GM12864 (cell line): ENCODE measurements at regions not wholly inside any gene's neighbourhood (a gene's known extent, or its start where the extent isn't known, plus 50 kb on each side); places are given as distances from the start of the nearest gene placed in this dataset.

Experiments
- DNase-seq: peaks from one replicate; pipeline ENCODE4 v3.0.0-alpha.2; 2011; ENCODE audit warnings: low read depth
- H3K4me3 ChIP-seq: 2 replicates; pipeline ENCODE4 v1.5.1; 2011; ENCODE audit warnings: mild to moderate bottlenecking, low read depth, low read length, control low read depth
- CTCF ChIP-seq: IDR thresholded peaks from 2 replicates; pipeline ENCODE4 v1.5.1; 2011; ENCODE audit warnings: low read depth, mild to moderate bottlenecking, moderate library complexity, low read length, control low read depth, inconsistent platforms; ENCODE audit errors: missing control alignments

- H3K4me3 ChIP-seq, result no peak overlapping the region
- DNase-seq, result no peak
- no peak for TF ChIP-seq CTCF
These were observed 289.7 kb downstream of the UTRN start for GRCh38 chr6:144574796-144575195.

- no peak for TF ChIP-seq CTCF
- no peak overlapping the region for H3K4me3 ChIP-seq
- DNase-seq, result no peak
These were observed 290.2 kb downstream of the UTRN start for GRCh38 chr6:144575327-144575726.

GRCh38 chr6:144576871-144577270 lies 291.7 kb downstream of the UTRN start:
- TF ChIP-seq CTCF, result no peak
- DNase-seq, result no peak
- H3K4me3 ChIP-seq, result no peak overlapping the region

- no peak for TF ChIP-seq CTCF
- no peak overlapping the region for H3K4me3 ChIP-seq
- DNase-seq, result no peak
These were observed 293.5 kb downstream of the UTRN start for GRCh38 chr6:144578385-144579350.

- no peak for DNase-seq
- TF ChIP-seq CTCF, result no peak
- no peak overlapping the region for H3K4me3 ChIP-seq
These were observed 294.9 kb downstream of the UTRN start for GRCh38 chr6:144580039-144580438.

GRCh38 chr6:144580771-144581170 lies 295.6 kb downstream of the UTRN start:
- TF ChIP-seq CTCF, result no peak
- no peak overlapping the region for H3K4me3 ChIP-seq
- no peak for DNase-seq
